SHP77 treated with DMSO at 0.1 percent for 48 hours (cell line): ENCODE measurements at regions not wholly inside any gene's neighbourhood (a gene's known extent, or its start where the extent isn't known, plus 50 kb on each side); places are given as distances from the start of the nearest gene placed in this dataset.

ENCODE experiments used
- DNase-seq: peaks from one replicate; lab custom pipeline; 2025; lab: John Stamatoyannopoulos, UW

DNA sequence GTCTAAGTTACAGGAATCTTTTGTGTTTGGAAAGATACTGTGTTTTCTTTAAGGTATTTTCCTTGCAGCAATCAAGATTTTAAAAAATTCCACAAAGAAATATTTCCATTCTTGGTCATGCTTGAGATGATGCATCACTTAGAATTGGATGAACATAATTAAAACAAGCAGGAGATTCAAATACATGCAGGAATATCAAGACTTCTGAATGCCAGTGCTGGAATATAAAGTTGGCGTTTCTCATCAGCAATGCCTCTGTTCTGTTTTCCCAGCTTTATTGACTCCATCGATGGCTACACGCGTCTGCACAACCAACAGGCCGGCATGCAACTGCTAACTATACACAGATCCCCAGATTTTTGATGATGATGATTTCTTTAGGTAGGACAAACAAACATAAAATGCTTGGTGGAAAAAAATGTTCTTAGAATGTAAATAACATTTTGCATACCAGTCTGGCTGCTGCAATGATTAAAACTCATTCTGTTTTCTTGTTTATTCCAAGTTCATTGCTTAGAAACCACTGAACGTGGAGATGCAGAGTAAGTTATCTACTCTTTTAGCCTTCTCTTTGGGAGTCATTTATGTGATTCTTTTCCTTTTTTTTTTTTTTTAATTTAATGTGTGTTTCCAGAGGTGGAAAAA, 91.3 kb upstream of the FAM171A1 start:
- DNase-seq = no peak

DNA sequence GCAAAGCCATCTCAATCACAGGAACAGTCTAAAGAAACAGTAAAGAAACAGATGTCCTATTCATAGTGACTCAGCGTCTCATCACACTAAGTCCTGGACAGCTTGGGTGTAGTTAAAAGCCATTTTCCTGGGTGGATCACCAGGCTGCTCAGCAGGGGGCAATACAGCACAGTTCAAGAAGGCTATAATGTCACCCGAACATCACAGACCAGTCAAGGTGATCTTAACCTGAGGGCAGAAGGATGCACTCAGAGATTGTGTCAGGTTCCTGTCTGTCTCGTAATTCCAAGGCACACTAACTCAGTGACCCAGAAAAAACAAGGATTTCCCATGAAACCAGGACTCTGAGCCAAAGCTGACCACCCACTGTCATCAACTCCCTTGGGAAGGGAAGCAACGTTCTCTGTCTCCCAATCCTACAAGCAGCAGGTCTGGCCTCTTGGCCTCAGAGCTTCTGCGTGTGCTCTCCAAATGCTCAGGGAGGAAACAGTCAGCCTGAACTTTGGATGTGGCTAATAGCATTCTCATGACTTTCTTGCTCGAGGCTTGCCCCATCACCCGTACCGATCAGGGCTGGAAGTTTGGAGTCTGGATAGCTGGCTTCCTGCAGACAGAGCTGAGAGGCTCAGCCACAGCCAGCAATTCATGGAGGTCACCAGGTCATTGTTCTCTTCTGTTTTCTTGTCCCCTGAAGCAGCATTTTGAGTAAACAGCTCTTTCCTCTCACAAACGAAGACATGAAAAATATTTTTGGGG, 90.4 kb upstream of the FAM171A1 start:
- DNase-seq = no peak

- no peak for DNase-seq
Observed at GRCh38 chr10:15460661-15461060, 89.6 kb upstream of the FAM171A1 start.

- no peak for DNase-seq
Observed at GRCh38 chr10:15459218-15459617, 88.1 kb upstream of the FAM171A1 start.

- DNase-seq = no peak
Observed at GRCh38 chr10:15457382-15457781, 86.3 kb upstream of the FAM171A1 start.

GRCh38 chr10:15455456-15455855, 84.4 kb upstream of the FAM171A1 start:
- DNase-seq = no peak

DNA sequence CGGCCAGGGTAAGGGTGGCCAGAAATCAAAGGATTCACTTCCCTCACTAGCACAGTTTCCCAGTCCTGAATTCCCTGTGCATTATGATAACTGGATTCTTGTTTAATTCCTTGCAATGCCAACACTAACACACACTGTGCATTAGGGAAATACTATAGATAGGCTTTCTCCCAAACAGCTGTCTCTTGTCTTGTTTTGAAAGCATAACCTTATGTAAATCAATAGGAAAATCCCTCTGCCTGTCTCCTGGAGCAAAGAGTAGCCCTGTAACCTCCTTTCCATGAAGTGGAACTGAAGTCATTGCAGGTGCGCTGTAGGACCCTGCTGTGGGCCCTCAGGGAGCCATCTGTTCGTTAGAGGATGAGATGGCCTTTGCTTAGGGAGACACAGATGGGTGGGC, 82.8 kb upstream of the FAM171A1 start:
- DNase-seq = no peak

GRCh38 chr10:15453457-15453856, 82.4 kb upstream of the FAM171A1 start:
- DNase-seq = no peak

DNA sequence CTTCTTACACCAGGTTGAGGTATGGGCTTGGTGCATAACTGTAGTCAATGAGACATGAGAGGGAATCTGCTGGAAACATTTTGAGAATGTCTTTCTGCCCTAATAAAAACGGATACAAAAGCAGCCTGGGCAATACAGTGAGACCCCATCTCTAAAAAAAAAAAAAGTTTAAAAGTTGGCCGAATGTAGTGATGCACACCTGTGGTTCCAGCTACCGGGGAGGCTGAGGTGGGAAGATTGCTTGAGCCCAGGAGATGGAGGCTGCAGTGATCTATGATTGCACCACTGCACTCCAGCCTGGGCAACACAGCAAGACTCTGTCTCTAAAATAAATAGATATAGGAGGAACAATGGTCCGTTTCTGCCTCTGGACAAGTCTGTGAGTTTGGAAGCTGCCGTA, 81.5 kb upstream of the FAM171A1 start:
- no peak for DNase-seq

DNA sequence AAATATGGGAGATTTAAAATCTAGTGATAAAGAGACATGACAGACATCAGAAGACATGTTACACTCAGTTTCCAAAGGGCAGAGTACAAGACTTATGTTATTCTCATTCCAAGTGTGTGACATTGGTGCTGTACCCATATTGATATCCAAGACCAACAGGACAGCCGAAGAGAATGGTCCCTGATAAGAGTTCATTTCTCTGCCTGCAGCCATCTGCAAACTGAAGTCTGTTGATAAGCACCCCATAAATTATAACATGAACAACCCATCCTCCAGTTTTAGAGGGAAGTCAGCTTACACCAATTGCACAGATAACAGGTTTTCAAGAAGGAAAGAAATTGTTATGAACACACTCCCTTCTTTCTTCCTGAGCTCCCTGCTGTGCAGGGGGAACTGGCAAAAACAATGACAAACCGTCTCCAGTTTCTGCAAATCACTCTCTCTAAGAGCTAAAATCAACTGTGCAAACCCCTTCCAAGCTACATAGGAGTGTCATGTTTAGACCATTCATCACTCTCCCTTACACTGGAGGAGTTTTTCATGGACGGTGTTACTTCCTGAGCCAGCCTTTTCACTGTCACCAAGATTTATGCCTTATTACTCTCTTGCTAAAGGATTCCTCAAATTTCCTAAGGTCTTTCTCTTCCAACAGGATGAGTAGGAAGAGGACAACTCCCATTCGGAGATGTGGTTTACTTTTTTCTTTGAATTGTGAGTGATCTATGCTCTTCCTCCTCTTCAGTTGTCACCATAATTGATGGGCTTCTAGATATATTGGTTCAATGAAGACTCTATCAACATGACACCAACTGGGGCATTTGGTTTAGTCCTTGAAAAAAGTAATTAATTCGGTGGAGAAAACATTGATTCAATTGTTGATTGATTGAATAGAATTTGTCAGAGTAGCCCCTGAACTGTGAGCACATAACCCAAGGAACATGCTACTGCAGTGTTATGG, 80.3 kb upstream of the FAM171A1 start:
- DNase-seq = no peak

GRCh38 chr10:15448598-15448997, 77.5 kb upstream of the FAM171A1 start:
- no peak for DNase-seq

DNA sequence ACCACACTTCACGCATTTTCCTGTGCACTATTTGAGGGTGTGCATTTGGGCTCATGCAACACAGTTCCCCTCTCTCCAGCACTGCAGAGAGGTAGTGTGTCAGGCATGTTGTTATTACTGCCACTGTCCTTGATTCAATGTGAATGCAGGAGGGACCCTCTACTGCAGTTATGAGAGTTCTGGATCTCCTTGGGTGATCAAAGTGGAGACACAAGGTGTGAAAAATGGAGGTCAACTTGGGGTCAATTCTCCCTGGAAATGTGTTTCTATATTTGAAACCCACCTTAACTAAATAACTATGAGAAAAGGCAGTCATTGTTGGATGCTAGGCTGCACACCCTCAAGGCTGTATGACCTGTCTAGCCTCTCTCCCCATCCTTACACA, 73.9 kb upstream of the FAM171A1 start:
- DNase-seq = no peak

DNA sequence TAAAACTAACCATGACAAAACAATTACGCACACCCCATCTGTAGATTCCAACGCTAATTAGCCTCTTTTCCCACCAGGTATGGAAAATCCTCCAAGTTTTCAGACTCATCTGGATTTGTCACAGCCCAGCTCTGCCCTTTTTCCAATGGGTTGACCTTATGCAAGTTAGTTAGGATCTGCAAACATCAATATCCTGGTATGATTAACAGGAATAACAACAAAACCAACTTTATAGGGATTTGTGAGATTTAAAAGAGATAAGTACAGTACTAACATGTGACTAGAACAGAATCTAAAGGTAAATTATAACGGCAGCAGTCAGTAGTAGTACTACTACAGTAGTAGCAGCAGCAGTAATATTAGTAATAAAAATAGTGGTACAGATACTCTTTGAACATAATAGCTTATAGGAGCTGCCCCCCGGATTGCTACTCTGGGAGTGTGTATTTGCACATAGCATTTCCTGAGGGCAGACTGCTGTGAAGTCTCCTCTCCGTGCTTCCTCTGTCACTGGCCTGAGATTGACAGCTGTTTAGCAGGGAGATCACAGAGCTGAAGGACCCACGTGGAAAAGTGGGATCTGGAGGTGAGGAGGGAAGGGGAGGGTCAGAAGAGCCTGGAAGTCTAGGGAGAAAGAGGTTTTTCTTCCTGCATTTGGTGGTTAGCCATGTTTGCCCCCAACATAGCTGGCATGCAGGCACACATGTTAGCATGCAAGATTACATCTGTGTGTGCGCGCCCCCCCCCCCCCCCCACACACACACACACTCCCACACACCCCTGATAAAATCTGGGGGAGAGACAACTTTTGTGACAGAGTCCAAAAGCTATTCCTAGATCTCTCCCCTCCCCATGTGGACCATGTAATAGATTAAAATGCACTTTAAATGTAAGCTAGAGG, 73.3 kb upstream of the FAM171A1 start:
- DNase-seq = no peak

DNA sequence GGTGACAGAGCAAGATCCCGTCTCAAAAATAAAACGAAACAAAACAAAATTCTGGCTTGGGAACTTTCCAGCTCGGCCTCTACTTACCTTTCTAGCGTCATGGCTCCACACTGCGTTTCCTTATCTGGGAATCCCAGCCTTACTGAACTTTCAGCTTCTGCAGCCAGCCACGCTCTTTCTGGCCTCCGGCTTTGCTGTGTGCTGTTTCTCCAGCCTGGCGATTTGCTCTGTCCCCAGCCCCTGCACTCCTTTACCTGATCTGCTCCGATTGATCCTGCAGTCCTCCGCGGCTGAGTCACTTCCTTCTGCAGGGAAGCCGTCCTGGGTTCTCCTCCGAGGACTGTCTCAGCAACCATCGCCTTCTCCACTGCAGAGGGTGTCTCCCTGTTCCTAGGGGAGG, 71.0 kb upstream of the FAM171A1 start:
- DNase-seq = no peak

GRCh38 chr10:15440204-15440711, 69.2 kb upstream of the FAM171A1 start:
- DNase-seq = no peak

GRCh38 chr10:15439341-15439842, 68.3 kb upstream of the FAM171A1 start:
- no peak for DNase-seq

DNA sequence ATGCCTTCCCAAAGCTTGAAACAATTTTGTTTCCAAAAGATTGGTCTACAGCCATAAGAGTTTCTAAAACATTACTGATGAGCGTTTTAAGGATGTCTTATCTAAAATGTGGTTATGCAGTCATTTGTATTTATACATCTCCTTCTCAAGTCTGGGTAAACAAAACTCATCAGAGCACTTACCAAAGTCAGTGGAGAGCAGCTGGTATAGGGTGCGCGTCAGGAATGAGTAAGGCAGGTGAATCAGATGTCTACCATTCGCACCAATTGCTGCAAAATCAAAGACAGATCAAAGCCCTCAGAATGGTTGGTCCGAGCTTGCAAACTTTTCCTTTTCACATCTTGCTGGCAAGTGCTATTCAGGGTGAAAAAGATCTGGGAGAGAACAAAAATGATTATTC, 65.6 kb upstream of the FAM171A1 start:
- DNase-seq = no peak

- peak; percentile 36 for DNase-seq
Observed at GRCh38 chr10:15433850-15434537, 62.9 kb upstream of the FAM171A1 start.

DNA sequence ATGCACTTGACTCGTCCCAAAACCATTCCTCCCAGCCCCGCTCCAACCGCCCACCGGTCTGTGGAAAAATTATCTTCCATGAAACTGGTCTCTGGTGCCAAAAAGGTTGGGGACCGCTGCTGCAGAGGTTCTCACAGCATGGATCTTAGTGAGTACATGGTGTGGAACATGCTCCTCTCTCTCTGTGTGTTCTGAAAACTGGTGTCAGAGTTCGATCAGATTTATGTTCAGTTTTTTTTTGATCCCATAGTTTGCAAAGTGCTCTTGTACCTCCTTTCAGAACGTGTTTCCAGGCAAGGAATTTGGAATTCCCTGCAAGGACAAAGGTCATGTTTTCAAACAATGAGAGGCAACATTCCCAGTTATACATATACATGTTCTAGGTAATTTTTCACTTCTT, 61.2 kb upstream of the FAM171A1 start:
- DNase-seq = no peak

DNA sequence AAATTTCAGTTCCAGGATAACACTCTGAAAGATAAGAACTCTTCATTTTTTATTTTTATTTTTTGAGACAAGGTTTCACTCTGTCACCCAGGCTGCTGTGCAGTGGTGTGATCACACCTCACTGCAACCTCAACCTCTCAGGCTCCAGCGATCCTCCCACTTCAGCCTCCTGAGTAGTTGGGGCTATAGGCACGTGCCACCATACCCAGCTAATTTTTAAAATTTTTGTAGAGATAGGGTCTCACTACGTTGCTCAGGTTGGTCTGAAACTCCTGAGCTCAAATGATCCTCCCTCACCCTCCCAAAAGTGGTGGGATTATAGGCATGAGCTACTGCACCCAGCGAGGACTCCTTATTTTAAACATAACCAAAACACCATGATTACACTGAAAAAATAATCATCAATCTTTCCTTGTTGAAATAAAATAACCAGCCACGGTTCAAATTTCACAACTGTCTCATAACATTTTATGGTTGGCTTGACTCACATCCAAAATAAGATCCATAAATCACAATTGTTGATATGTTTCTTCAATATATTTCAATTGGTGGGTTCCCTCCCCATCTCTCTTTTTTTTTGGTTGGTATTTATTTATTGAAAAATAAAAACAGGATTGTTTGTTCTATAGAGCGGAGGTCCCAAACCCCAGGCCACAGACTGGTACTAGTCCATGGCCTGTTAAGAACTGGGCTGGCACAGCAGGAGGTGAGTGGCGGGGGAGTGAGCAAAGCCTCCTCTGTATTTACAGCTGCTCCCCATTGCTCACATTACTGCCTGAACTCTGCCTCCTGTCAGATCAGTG, 60.1 kb upstream of the FAM171A1 start:
- no peak for DNase-seq
